Fibroblast of skin of abdomen (primary cell): ENCODE measurements at regions not wholly inside any gene's neighbourhood (a gene's known extent, or its start where the extent isn't known, plus 50 kb on each side); places are given as distances from the start of the nearest gene placed in this dataset.
"Not testable (repeated sequence)": the region's sequence is repeated elsewhere in the genome, so short reads cannot be mapped to it uniquely, and the experiment has no call there.

Experiments used
- DNase-seq: peaks from one replicate; pipeline ENCODE4 v3.0.0-alpha.2; 2013

- no peak for DNase-seq
Observed at GRCh38 chr21:19420565-19420964, 1017.0 kb upstream of the TMPRSS15 start.

- no peak for DNase-seq
Observed at GRCh38 chr21:19433623-19434022, 1030.0 kb upstream of the TMPRSS15 start.

- no peak for DNase-seq
Observed at GRCh38 chr21:19440792-19441655, 1037.4 kb upstream of the TMPRSS15 start.

GRCh38 chr21:19458295-19458694 is 1054.7 kb upstream of the TMPRSS15 start:
- DNase-seq: no peak

- no peak for DNase-seq
Observed at GRCh38 chr21:19461481-19462205, 1058.1 kb upstream of the TMPRSS15 start.

- no peak for DNase-seq
Observed at GRCh38 chr21:19463966-19464365, 1060.4 kb upstream of the TMPRSS15 start.

GRCh38 chr21:19468991-19469715 is 1065.6 kb upstream of the TMPRSS15 start:
- DNase-seq: no peak

- DNase-seq: no peak
Observed at GRCh38 chr21:19475525-19475924, 1071.9 kb upstream of the TMPRSS15 start.

- DNase-seq: no peak
Observed at GRCh38 chr21:19489930-19490329, 1086.3 kb upstream of the TMPRSS15 start.

- no peak for DNase-seq
Observed at GRCh38 chr21:19490481-19490880, 1086.9 kb upstream of the TMPRSS15 start.

- not testable (repeated sequence) for DNase-seq
Observed at GRCh38 chr21:19493437-19494241, 1090.1 kb upstream of the TMPRSS15 start.

GRCh38 chr21:19501115-19501514 is 1097.5 kb upstream of the TMPRSS15 start:
- DNase-seq: no peak

GRCh38 chr21:19507682-19508260 is 1104.2 kb upstream of the TMPRSS15 start:
- no peak for DNase-seq

GRCh38 chr21:19508442-19508841 is 1104.9 kb upstream of the TMPRSS15 start:
- no peak for DNase-seq

GRCh38 chr21:19508844-19509243 is 1105.3 kb upstream of the TMPRSS15 start:
- no peak for DNase-seq

GRCh38 chr21:19510057-19510456 is 1106.5 kb upstream of the TMPRSS15 start:
- no peak for DNase-seq

GRCh38 chr21:19510653-19511052 is 1107.1 kb upstream of the TMPRSS15 start:
- no peak for DNase-seq

- DNase-seq: no peak
Observed at GRCh38 chr21:19522381-19522780, 1118.8 kb upstream of the TMPRSS15 start.

GRCh38 chr21:19523061-19523460 is 1119.5 kb upstream of the TMPRSS15 start:
- no peak for DNase-seq

GRCh38 chr21:19523746-19524145 is 1120.2 kb upstream of the TMPRSS15 start:
- no peak for DNase-seq

- no peak for DNase-seq
Observed at GRCh38 chr21:19529031-19529430, 1125.4 kb upstream of the TMPRSS15 start.

GRCh38 chr21:19535356-19535755 is 1131.8 kb upstream of the TMPRSS15 start:
- no peak for DNase-seq
